SK-N-SH (cell line): ENCODE measurements at regions not wholly inside any gene's neighbourhood (a gene's known extent, or its start where the extent isn't known, plus 50 kb on each side); places are given as distances from the start of the nearest gene placed in this dataset.
A peak's percentile ranks its signal among the peaks of the same experiment; 100 is the strongest.

Experiments used
- CTCF ChIA-PET: fragments of 300-600, 350-600 bp; formaldehyde crosslinking; extraction: SDS; loops from one replicate; lab custom pipeline; 2021; lab: Yijun Ruan, JAX
- POLR2A ChIA-PET: fragments of 350-600 bp; sonication (Branson Sonifier 250); formaldehyde crosslinking; extraction: SDS; loops from one replicate; lab custom pipeline; 2020; ENCODE audit warnings: antibody characterized with exemption, inconsistent platforms; lab: Yijun Ruan, JAX
- DNase-seq: peaks from one replicate; pipeline ENCODE4 v3.0.0; 2012
- H2AFZ ChIP-seq: fragments of 200-600 bp; sonication (generic); 2 replicates; pipeline ENCODE4 v1.8.1; 2016; ENCODE audit warnings: antibody characterized with exemption, mild to moderate bottlenecking, low read depth
- H3F3A ChIP-seq: fragments of 200-600 bp; sonication (generic); replicated peaks from 2 replicates; pipeline ENCODE3; 2016; ENCODE audit warnings: antibody characterized with exemption, mild to moderate bottlenecking; ENCODE audit not compliant: insufficient read depth
- H3K27ac ChIP-seq, 2 experiments: fragments of 200-500 bp in 1 of 2; fragments of 200-600 bp in 1 of 2; sonication (Bioruptor generic) in 1 of 2; sonication (generic), shearing (Covaris generic) in 1 of 2; 2 replicates each; pipeline versions ENCODE4 v1.5.1 to v1.6.1; 2014 to 2016; ENCODE audit warnings: low read depth in 2 of 2, inconsistent platforms in 1 of 2, low read length in 1 of 2, mild to moderate bottlenecking in 1 of 2, mixed read lengths in 1 of 2
- H3K27me3 ChIP-seq: fragments of 200-600 bp; sonication (generic), shearing (Covaris generic); 2 replicates; pipeline ENCODE4 v1.6.1; 2016; ENCODE audit warnings: mixed run types; ENCODE audit not compliant: insufficient read depth
- H3K36me3 ChIP-seq, 2 experiments: fragments of 200-500 bp in 1 of 2; fragments of 200-600 bp in 1 of 2; sonication (Bioruptor generic) in 1 of 2; sonication (generic) in 1 of 2; replicated peaks in 1 of 2; 2 replicates each; pipeline versions ENCODE3 to v1.5.1; 2014 to 2016; ENCODE audit warnings: low read length in 1 of 2, mild to moderate bottlenecking in 1 of 2; ENCODE audit not compliant: insufficient read depth in 2 of 2, control insufficient read depth in 1 of 2
- H3K4me1 ChIP-seq, 2 experiments: fragments of 200-500 bp in 1 of 2; fragments of 200-600 bp in 1 of 2; sonication (Bioruptor generic) in 1 of 2; sonication (generic), shearing (Covaris generic) in 1 of 2; 2 replicates each; pipeline versions ENCODE4 v1.5.1 to v1.6.1; 2014 to 2016; ENCODE audit warnings: low read depth in 1 of 2, low read length in 1 of 2, mixed run types in 1 of 2; ENCODE audit not compliant: insufficient read depth in 2 of 2, control insufficient read depth in 1 of 2
- H3K4me2 ChIP-seq: fragments of 200-600 bp; sonication (generic), shearing (Covaris generic); 2 replicates; pipeline ENCODE4 v1.6.1; 2017; ENCODE audit warnings: mixed run types
- H3K4me3 ChIP-seq, 2 experiments: fragments of 200-500 bp in 1 of 2; fragments of 200-600 bp in 1 of 2; sonication (Bioruptor generic) in 1 of 2; sonication (generic), shearing (Covaris generic) in 1 of 2; 2 replicates each; pipeline versions ENCODE4 v1.5.1 to v1.8.1; 2014 to 2016; ENCODE audit warnings: low read depth in 2 of 2, inconsistent platforms in 1 of 2, low read length in 1 of 2, mild to moderate bottlenecking in 1 of 2, mixed read lengths in 1 of 2, moderate library complexity in 1 of 2
- H3K79me2 ChIP-seq: fragments of 200-600 bp; sonication (generic); 2 replicates; pipeline ENCODE4 v1.8.1; 2017; ENCODE audit warnings: mild to moderate bottlenecking; ENCODE audit not compliant: insufficient read depth
- H3K9ac ChIP-seq: fragments of 200-600 bp; sonication (generic); 2 replicates; pipeline ENCODE4 v1.6.1; 2017; ENCODE audit warnings: mixed run types
- H3K9me2 ChIP-seq: fragments of 200-600 bp; sonication (generic); 2 replicates; pipeline ENCODE4 v1.6.1; 2017; ENCODE audit warnings: mixed run types
- H3K9me3 ChIP-seq: fragments of 200-600 bp; sonication (generic); 2 replicates; pipeline ENCODE4 v1.6.1; 2017; ENCODE audit warnings: mixed run types, mild to moderate bottlenecking, moderate library complexity
- H4K20me1 ChIP-seq: fragments of 200-600 bp; sonication (generic); 2 replicates; pipeline ENCODE4 v1.6.1; 2017; ENCODE audit warnings: mild to moderate bottlenecking, mixed run types; ENCODE audit not compliant: insufficient read depth
- EP300 ChIP-seq, 2 experiments: IDR thresholded peaks; 2 replicates each; pipeline versions ENCODE4 v1.4.0 to v1.6.1; 2012; ENCODE audit warnings: borderline replicate concordance in 1 of 2, low read depth in 1 of 2, low read length in 1 of 2
- EZH2phosphoT487 ChIP-seq: fragments of 200-600 bp; sonication (generic); IDR thresholded peaks from 2 replicates; pipeline ENCODE4 v1.6.1; 2017; ENCODE audit warnings: low read depth, mixed run types, mild to moderate bottlenecking, antibody characterized with exemption, moderate library complexity, borderline replicate concordance
- FOSL2 ChIP-seq: IDR thresholded peaks from 2 replicates; pipeline ENCODE4 v1.4.0; 2012; ENCODE audit warnings: low read depth, mild to moderate bottlenecking, moderate library complexity, borderline replicate concordance
- FOXJ3 ChIP-seq: sonication (generic); formaldehyde crosslinking; IDR thresholded peaks from 2 replicates; pipeline ENCODE4 v1.5.1; 2020; ENCODE audit warnings: mild to moderate bottlenecking, missing genetic modification reagents
- FOXM1 ChIP-seq: IDR thresholded peaks from 2 replicates; pipeline ENCODE4 v1.4.0; 2012; ENCODE audit warnings: low read depth, mild to moderate bottlenecking
- GABPA ChIP-seq: IDR thresholded peaks from 2 replicates; pipeline ENCODE4 v1.4.0; 2012; ENCODE audit warnings: low read depth, mild to moderate bottlenecking
- GATA2 ChIP-seq: sonication (generic); formaldehyde crosslinking; IDR thresholded peaks from 2 replicates; pipeline ENCODE4 v1.5.0; 2020; ENCODE audit warnings: mild to moderate bottlenecking, missing genetic modification reagents
- JUND ChIP-seq: IDR thresholded peaks from 2 replicates; pipeline ENCODE4 v1.4.0; 2012
- MEF2A ChIP-seq: IDR thresholded peaks from 2 replicates; pipeline ENCODE4 v1.4.0; 2012; ENCODE audit warnings: low read depth, borderline replicate concordance
- MXI1 ChIP-seq: IDR thresholded peaks from 2 replicates; pipeline ENCODE4 v1.6.1; 2012; ENCODE audit warnings: mild to moderate bottlenecking, low read depth, low read length, improper control_type of control experiment
- NFIC ChIP-seq: IDR thresholded peaks from 2 replicates; pipeline ENCODE4 v1.4.0; 2012; ENCODE audit warnings: borderline replicate concordance
- NRF1 ChIP-seq: IDR thresholded peaks from 2 replicates; pipeline ENCODE4 v1.6.1; 2012; ENCODE audit warnings: low read depth, mild to moderate bottlenecking, low read length
- POLR2AphosphoS5 ChIP-seq: IDR thresholded peaks from 2 replicates; pipeline ENCODE4 v1.6.1; 2012; ENCODE audit warnings: low read depth, low read length
- RCOR1 ChIP-seq: fragments of 150-350 bp; IDR thresholded peaks from 2 replicates; pipeline ENCODE4 v1.6.1; 2017; ENCODE audit warnings: antibody characterized with exemption, low read length
- RFX5 ChIP-seq: IDR thresholded peaks from 2 replicates; pipeline ENCODE4 v1.6.1; 2012; ENCODE audit warnings: mild to moderate bottlenecking, improper control_type of control experiment, low read length
- SMC3 ChIP-seq: IDR thresholded peaks from 2 replicates; pipeline ENCODE4 v1.6.1; 2012; ENCODE audit warnings: low read depth, low read length, improper control_type of control experiment
- TEAD4 ChIP-seq: IDR thresholded peaks from 2 replicates; pipeline ENCODE4 v1.4.0; 2012; ENCODE audit warnings: mild to moderate bottlenecking, borderline replicate concordance; ENCODE audit not compliant: insufficient read depth
- WGBS: methylation state at CpG from one replicate; pipeline ENCODE4 v1.1.6; 2017; ENCODE audit warnings: low lambda C conversion rate; 5-methylcytosine and 5-hydroxymethylcytosine counted together
- TF ChIP-seq, protein P1 (sequence below): IDR thresholded peaks from 2 replicates; pipeline ENCODE4 v1.4.0; 2012; ENCODE audit warnings: low read depth, borderline replicate concordance
- TF ChIP-seq, protein P2 (sequence below): IDR thresholded peaks from 2 replicates; pipeline ENCODE4; 2012
- TF ChIP-seq, protein P3 (sequence below): fragments of 150-350 bp; IDR thresholded peaks from 2 replicates; pipeline ENCODE4 v1.6.1; 2017; ENCODE audit warnings: antibody characterized with exemption, low read length, low read depth, borderline replicate concordance

DNA sequence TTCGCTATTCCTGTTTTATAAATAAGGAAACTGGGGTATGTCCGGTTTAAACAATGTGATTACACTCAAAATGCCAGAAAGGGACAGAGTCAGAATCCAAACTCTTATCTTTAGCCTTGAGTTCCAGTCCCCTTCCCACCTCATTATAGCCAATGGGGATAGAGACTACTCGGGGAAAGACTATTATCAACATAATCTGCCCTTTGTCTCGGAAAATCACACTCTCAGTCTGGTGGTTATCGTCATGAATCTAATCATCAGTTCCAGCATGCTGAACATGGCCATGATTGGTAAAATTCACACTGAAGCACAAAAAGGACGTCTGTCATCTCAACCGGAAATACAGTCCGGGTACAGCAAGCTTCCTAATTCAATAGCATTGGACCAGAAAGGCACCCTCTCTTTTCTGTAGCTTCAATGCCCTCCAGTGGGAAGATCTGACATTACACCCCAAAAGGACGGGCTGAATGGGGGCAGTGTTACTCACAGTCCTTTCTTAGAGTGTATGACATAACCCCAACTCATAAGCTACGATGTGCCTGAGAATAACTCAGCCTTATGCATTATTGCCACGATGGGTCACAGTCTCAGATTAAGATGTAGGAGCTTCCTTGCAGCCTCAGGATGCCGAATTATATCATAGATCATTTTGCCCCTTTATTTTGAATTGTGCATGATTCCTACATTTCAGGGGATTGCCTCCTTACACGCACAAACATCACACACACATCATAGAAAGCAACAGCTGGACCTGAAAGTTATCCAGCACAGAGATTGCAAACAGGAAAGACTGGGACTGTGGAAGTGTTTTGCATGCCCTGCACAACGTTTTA is 390.4 kb upstream of the LMCD1 start (continued):
- TF ChIP-seq EP300 (IDR thresholded peaks at IDR 0.05; ENCODE audit: borderline replicate concordance in 1 of 2, low read depth in 1 of 2, low read length in 1 of 2) (peak in 1 of 2 experiments; percentile 58; a peak in 1 of 4 replicates), FOSL2 (no peak), FOXJ3 (CRISPR knock-in tag) (no peak), RFX5 (peak; percentile 20; the same call in 1 of the 2 replicates), GATA2 (CRISPR knock-in tag) (peak; percentile 76)
- TF ChIP-seq, all 33 proteins: peak for 8

DNA sequence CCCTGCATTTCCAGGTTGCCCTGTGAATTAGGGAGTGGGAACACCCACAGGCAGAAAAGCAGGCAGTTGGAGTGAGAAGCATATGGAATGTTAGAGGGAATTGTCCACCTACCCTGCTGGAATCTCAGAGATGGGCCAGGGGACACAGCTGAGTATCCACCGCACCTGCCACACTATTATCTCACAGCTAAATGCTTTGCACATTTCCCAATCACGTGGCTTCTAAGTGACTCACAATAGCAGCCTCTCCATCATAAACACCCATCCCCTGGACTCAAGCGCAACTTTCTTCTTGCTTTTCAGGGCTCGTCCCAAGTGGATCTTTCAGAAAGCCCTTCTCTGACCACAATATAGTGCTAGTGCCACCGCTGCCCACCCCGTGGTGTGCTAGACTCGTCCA is 389.0 kb upstream of the LMCD1 start:
- Histone ChIP-seq H3K27me3 (no peaks in the 10 kb centered on the region), H3K9ac (no peak overlapping the region), H3K36me3 (no peaks in the 10 kb centered on the region), H3K4me1 (peaks cover 0 to 5% of the 10 kb centered on the region in 2 experiments; a peak in 2 of 4 replicates), H2AFZ (no peak overlapping the region), H3K4me2 (no peak overlapping the region), H4K20me1 (no peaks in the 10 kb centered on the region), H3K9me3 (no peaks in the 10 kb centered on the region), H3K79me2 (no peaks in the 10 kb centered on the region), H3K9me2 (no peaks in the 10 kb centered on the region), H3F3A (no peaks in the 10 kb centered on the region), H3K27ac (no peak overlapping the region), H3K4me3 (no peak overlapping the region)
- POLR2A ChIA-PET, result no interaction called here
- WGBS, result 32% methylated on average over 7 of the region's 7 CpGs
- CTCF ChIA-PET, result interaction anchor here (1.0 to 2.4 kb wide), 5 partner anchors 11 to 1321 kb away, joined by 3 to 16 read pairs (median 3); no protein-coding TSS in a partner anchor
- TF ChIP-seq NFIC (no peak), POLR2AphosphoS5 (no peak), SMC3 (no peak), RCOR1 (no peak), MEF2A (no peak), GATA2 (CRISPR knock-in tag) (no peak), JUND (no peak), GABPA (no peak), TEAD4 (no peak), FOSL2 (no peak), EZH2phosphoT487 (no peak), FOXM1 (no peak), MXI1 (no peak), EP300 (IDR thresholded peaks at IDR 0.05; ENCODE audit: borderline replicate concordance in 1 of 2, low read depth in 1 of 2, low read length in 1 of 2) (no peak), NRF1 (no peak), RFX5 (no peak)
- TF ChIP-seq, protein P1, sequence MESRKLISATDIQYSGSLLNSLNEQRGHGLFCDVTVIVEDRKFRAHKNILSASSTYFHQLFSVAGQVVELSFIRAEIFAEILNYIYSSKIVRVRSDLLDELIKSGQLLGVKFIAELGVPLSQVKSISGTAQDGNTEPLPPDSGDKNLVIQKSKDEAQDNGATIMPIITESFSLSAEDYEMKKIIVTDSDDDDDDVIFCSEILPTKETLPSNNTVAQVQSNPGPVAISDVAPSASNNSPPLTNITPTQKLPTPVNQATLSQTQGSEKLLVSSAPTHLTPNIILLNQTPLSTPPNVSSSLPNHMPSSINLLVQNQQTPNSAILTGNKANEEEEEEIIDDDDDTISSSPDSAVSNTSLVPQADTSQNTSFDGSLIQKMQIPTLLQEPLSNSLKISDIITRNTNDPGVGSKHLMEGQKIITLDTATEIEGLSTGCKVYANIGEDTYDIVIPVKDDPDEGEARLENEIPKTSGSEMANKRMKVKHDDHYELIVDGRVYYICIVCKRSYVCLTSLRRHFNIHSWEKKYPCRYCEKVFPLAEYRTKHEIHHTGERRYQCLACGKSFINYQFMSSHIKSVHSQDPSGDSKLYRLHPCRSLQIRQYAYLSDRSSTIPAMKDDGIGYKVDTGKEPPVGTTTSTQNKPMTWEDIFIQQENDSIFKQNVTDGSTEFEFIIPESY, result no peak
- TF ChIP-seq, protein P2, sequence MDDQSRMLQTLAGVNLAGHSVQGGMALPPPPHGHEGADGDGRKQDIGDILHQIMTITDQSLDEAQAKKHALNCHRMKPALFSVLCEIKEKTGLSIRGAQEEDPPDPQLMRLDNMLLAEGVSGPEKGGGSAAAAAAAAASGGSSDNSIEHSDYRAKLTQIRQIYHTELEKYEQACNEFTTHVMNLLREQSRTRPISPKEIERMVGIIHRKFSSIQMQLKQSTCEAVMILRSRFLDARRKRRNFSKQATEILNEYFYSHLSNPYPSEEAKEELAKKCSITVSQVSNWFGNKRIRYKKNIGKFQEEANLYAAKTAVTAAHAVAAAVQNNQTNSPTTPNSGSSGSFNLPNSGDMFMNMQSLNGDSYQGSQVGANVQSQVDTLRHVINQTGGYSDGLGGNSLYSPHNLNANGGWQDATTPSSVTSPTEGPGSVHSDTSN, result no peak
- TF ChIP-seq, protein P3, sequence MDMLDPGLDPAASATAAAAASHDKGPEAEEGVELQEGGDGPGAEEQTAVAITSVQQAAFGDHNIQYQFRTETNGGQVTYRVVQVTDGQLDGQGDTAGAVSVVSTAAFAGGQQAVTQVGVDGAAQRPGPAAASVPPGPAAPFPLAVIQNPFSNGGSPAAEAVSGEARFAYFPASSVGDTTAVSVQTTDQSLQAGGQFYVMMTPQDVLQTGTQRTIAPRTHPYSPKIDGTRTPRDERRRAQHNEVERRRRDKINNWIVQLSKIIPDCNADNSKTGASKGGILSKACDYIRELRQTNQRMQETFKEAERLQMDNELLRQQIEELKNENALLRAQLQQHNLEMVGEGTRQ, result no peak
- DNase-seq, result no peak
